Neuronal stem cell (in vitro differentiated cells): ENCODE measurements at regions not wholly inside any gene's neighbourhood (a gene's known extent, or its start where the extent isn't known, plus 50 kb on each side); places are given as distances from the start of the nearest gene placed in this dataset.
"Not testable (repeated sequence)": the region's sequence is repeated elsewhere in the genome, so short reads cannot be mapped to it uniquely, and the experiment has no call there.

Experiments
- DNase-seq: peaks from one replicate; pipeline ENCODE4 v3.0.0-alpha.2; 2013; ENCODE audit warnings: low spot score
- H2AFZ ChIP-seq: one replicate; pipeline ENCODE4 v1.6.1; 2013; ENCODE audit warnings: mild to moderate bottlenecking, low read length, inconsistent platforms
- H2AK5ac ChIP-seq: 2 replicates; pipeline ENCODE4 v1.6.1; 2013; ENCODE audit warnings: low read depth, mild to moderate bottlenecking, inconsistent platforms, low read length, moderate library complexity, mixed read lengths
- H2BK120ac ChIP-seq: 2 replicates; pipeline ENCODE4 v1.6.1; 2013; ENCODE audit warnings: low read depth, mild to moderate bottlenecking, inconsistent platforms, low read length, moderate library complexity, mixed read lengths
- H2BK12ac ChIP-seq: one replicate; pipeline ENCODE4 v1.6.1; 2013; ENCODE audit warnings: low read length, inconsistent platforms
- H2BK15ac ChIP-seq: 2 replicates; pipeline ENCODE4 v1.6.1; 2013; ENCODE audit warnings: mild to moderate bottlenecking, low read length, inconsistent platforms, mixed read lengths
- H2BK5ac ChIP-seq: one replicate; pipeline ENCODE4 v1.6.1; 2013; ENCODE audit warnings: inconsistent platforms, mild to moderate bottlenecking, low read length, moderate library complexity
- H3K14ac ChIP-seq: one replicate; pipeline ENCODE4 v1.6.1; 2013; ENCODE audit warnings: low read length, inconsistent platforms
- H3K18ac ChIP-seq: 2 replicates; pipeline ENCODE4 v1.6.1; 2013; ENCODE audit warnings: low read length, inconsistent platforms
- H3K23ac ChIP-seq: 2 replicates; pipeline ENCODE4 v1.6.1; 2013; ENCODE audit warnings: low read depth, mild to moderate bottlenecking, mixed read lengths, low read length, inconsistent platforms; ENCODE audit not compliant: poor library complexity
- H3K27ac ChIP-seq: replicated peaks from 3 replicates; pipeline ENCODE4 v1.5.1; 2013; ENCODE audit warnings: low read length, inconsistent platforms
- H3K27me3 ChIP-seq, 3 experiments: 2 replicates each; pipeline ENCODE4 v1.6.1; 2013; ENCODE audit warnings: low read length in 3 of 3, mild to moderate bottlenecking in 2 of 3, inconsistent platforms in 1 of 3, low read depth in 1 of 3, mixed read lengths in 1 of 3, moderate library complexity in 1 of 3; ENCODE audit not compliant: control insufficient read depth in 3 of 3, insufficient read depth in 3 of 3
- H3K36me3 ChIP-seq, 2 donors: replicated peaks in 1 of 2; 2 replicates each; pipeline ENCODE4 v1.6.1; 2013; ENCODE audit warnings: low read length in 2 of 2; ENCODE audit not compliant: control insufficient read depth in 2 of 2, insufficient read depth in 2 of 2
- H3K4ac ChIP-seq: 2 replicates; pipeline ENCODE4 v1.6.1; 2013; ENCODE audit warnings: inconsistent platforms, mild to moderate bottlenecking, low read length, moderate library complexity
- H3K4me1 ChIP-seq, 2 donors: 1 replicate in 1 of 2; 2 replicates in 1 of 2; pipeline ENCODE4 v1.6.1; 2013; ENCODE audit warnings: low read length in 2 of 2, low read depth in 1 of 2; ENCODE audit not compliant: control insufficient read depth in 2 of 2, insufficient read depth in 1 of 2
- H3K4me2 ChIP-seq: one replicate; pipeline ENCODE4 v1.6.1; 2013; ENCODE audit warnings: mild to moderate bottlenecking, low read length, inconsistent platforms; ENCODE audit not compliant: insufficient read depth, poor library complexity, severe bottlenecking
- H3K4me3 ChIP-seq, 2 donors: 2 replicates each; pipeline ENCODE4 v1.5.1; 2013; ENCODE audit warnings: low read length in 2 of 2, mild to moderate bottlenecking in 2 of 2, inconsistent platforms in 1 of 2, moderate library complexity in 1 of 2
- H3K79me1 ChIP-seq: one replicate; pipeline ENCODE4 v1.6.1; 2013; ENCODE audit warnings: low read depth, mild to moderate bottlenecking, inconsistent platforms, low read length, moderate library complexity
- H3K9ac ChIP-seq: one replicate; pipeline ENCODE4 v1.6.1; 2013; ENCODE audit warnings: mild to moderate bottlenecking, low read depth, low read length, inconsistent platforms; ENCODE audit not compliant: poor library complexity
- H3K9me3 ChIP-seq, 2 donors: replicated peaks in 1 of 2; 2 replicates each; pipeline versions ENCODE3 to v1.6.1; 2013; ENCODE audit warnings: low read length in 2 of 2, mild to moderate bottlenecking in 2 of 2, inconsistent platforms in 1 of 2, low read depth in 1 of 2, mixed read lengths in 1 of 2, moderate library complexity in 1 of 2; ENCODE audit not compliant: control insufficient read depth in 2 of 2, insufficient read depth in 1 of 2
- H4K8ac ChIP-seq: one replicate; pipeline ENCODE4 v1.6.1; 2013; ENCODE audit warnings: low read depth, mild to moderate bottlenecking, inconsistent platforms, low read length, moderate library complexity
- H4K91ac ChIP-seq: one replicate; pipeline ENCODE4 v1.6.1; 2013; ENCODE audit warnings: low read length, low read depth, mild to moderate bottlenecking, inconsistent platforms; ENCODE audit not compliant: poor library complexity
- WGBS, 2 donors: extraction: QIAGEN DNeasy Blood & Tissue Kit; methylation state at CpG; one replicate each; pipeline ENCODE4 v1.1.7; 2013; ENCODE audit warnings: missing lambda C conversion rate in 2 of 2, mixed read lengths in 1 of 2; ENCODE audit not compliant: insufficient read length in 2 of 2, insufficient replicate concordance in 1 of 2; ENCODE audit errors: extremely low coverage in 2 of 2; 5-methylcytosine and 5-hydroxymethylcytosine counted together

DNA sequence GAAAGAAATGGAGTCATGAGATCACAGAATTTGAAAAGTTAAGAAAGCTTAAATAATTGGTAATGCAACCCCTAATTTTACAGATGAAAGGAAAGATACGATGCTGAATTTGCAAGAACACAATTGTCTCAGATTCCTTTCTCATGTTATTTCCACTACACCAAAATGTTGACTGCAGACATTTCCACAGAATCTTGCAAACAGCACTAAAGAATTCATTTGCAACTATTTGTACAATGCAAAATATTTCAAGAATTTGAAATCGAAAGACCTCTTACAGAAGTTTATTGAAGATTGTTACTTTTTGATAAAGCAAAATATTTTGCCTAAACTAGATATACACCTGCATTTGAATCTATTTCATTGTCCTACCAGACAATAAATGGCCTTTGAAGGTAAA lies 194.1 kb upstream of the KCNMB2 start:
- no peak overlapping the region for H3K9ac ChIP-seq
- no peaks in the 10 kb centered on the region for H3K36me3 ChIP-seq
- no peak overlapping the region for H2AK5ac ChIP-seq
- no peak overlapping the region for H2BK120ac ChIP-seq
- no peak overlapping the region for H3K4me2 ChIP-seq
- no peak overlapping the region for H3K4me3 ChIP-seq
- no peaks in the 10 kb centered on the region for H3K9me3 ChIP-seq
- H3K27ac ChIP-seq: no peak overlapping the region
- no peaks in the 10 kb centered on the region for H3K79me1 ChIP-seq
- H4K91ac ChIP-seq: no peak overlapping the region
- DNase-seq: no peak
- H2AFZ ChIP-seq: no peak overlapping the region
- WGBS, 2 donors: no CpG with 5 or more reads among the region's 2 CpGs
- H3K27me3 ChIP-seq: no peaks in the 10 kb centered on the region
- H4K8ac ChIP-seq: no peak overlapping the region
- H3K4ac ChIP-seq: no peak overlapping the region
- H2BK15ac ChIP-seq: no peak overlapping the region
- no peaks in the 10 kb centered on the region for H3K4me1 ChIP-seq
- H3K18ac ChIP-seq: no peak overlapping the region
- H3K23ac ChIP-seq: no peak overlapping the region
- H2BK5ac ChIP-seq: no peak overlapping the region
- H2BK12ac ChIP-seq: no peak overlapping the region
- H3K14ac ChIP-seq: no peak overlapping the region

DNA sequence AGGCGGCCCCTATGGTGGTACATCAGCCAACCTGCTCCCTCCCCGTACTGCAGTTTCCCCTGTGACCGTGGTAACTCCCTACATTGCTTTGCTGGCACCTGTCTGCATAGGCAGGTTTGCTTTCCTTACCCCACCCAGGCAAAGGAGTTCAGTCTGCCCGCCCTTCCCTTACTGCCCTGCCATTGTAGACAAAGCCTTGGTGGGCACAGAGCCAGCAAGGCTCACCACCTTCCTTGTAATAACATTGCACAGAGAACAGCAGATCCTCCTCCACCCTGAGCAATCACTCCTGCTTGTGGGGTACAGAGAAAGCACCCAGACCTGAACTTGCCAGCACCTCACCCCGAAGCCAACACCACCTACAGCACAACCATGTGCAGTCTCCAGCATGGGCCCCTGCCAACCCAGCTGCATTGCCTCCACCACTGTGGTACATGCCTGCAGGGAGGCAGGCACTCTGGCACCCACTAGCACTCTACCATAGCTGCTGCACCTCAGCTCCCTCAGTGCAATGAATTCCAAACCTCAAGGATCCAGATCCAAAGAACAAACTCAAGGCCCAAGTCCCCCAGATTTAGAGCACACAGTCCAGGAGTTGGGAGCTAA lies 192.7 kb upstream of the KCNMB2 start:
- no peaks in the 10 kb centered on the region for H3K36me3 ChIP-seq
- H3K14ac ChIP-seq: no peak overlapping the region
- no peaks in the 10 kb centered on the region for H3K79me1 ChIP-seq
- H2AFZ ChIP-seq: no peak overlapping the region
- no peaks in the 10 kb centered on the region for H3K9me3 ChIP-seq
- peak overlapping the region; percentile 28 for H3K18ac ChIP-seq
- H2BK12ac ChIP-seq: no peak overlapping the region
- no peaks in the 10 kb centered on the region for H3K4me1 ChIP-seq
- H3K4me2 ChIP-seq: no peak overlapping the region
- no peak overlapping the region for H3K4me3 ChIP-seq
- H4K8ac ChIP-seq: no peak overlapping the region
- no peak overlapping the region for H2BK15ac ChIP-seq
- H3K9ac ChIP-seq: no peak overlapping the region
- no peak overlapping the region for H4K91ac ChIP-seq
- H2BK120ac ChIP-seq: no peak overlapping the region
- H2BK5ac ChIP-seq: no peak overlapping the region
- no peak for DNase-seq
- H2AK5ac ChIP-seq: no peak overlapping the region
- no peak overlapping the region for H3K23ac ChIP-seq
- H3K27ac ChIP-seq: no peak overlapping the region
- H3K27me3 ChIP-seq: no peaks in the 10 kb centered on the region
- no CpG with 5 or more reads among the region's 5 CpGs for WGBS, 2 donors
- H3K4ac ChIP-seq: no peak overlapping the region

GRCh38 chr3:178345944-178346343 lies 190.3 kb upstream of the KCNMB2 start:
- no peak overlapping the region for H3K4ac ChIP-seq
- no peak overlapping the region for H4K8ac ChIP-seq
- H3K14ac ChIP-seq: no peak overlapping the region
- H3K4me2 ChIP-seq: no peak overlapping the region
- no peak overlapping the region for H2BK12ac ChIP-seq
- H2BK15ac ChIP-seq: no peak overlapping the region
- H3K23ac ChIP-seq: no peak overlapping the region
- no peak overlapping the region for H3K9ac ChIP-seq
- no peak overlapping the region for H4K91ac ChIP-seq
- H2BK120ac ChIP-seq: no peak overlapping the region
- H3K4me1 ChIP-seq: no peaks in the 10 kb centered on the region
- H3K36me3 ChIP-seq: no peaks in the 10 kb centered on the region
- H3K27ac ChIP-seq: peak overlapping the region; percentile 51
- no peak overlapping the region for H3K4me3 ChIP-seq
- no peak for DNase-seq
- WGBS, 2 donors: no CpG with 5 or more reads among the region's 4 CpGs
- no peaks in the 10 kb centered on the region for H3K79me1 ChIP-seq
- H3K27me3 ChIP-seq: no peaks in the 10 kb centered on the region
- H3K18ac ChIP-seq: no peak overlapping the region
- no peak overlapping the region for H2BK5ac ChIP-seq
- H3K9me3 ChIP-seq: peaks cover 0 to 4% of the 10 kb centered on the region in 2 donors
- no peak overlapping the region for H2AK5ac ChIP-seq
- H2AFZ ChIP-seq: no peak overlapping the region

DNA sequence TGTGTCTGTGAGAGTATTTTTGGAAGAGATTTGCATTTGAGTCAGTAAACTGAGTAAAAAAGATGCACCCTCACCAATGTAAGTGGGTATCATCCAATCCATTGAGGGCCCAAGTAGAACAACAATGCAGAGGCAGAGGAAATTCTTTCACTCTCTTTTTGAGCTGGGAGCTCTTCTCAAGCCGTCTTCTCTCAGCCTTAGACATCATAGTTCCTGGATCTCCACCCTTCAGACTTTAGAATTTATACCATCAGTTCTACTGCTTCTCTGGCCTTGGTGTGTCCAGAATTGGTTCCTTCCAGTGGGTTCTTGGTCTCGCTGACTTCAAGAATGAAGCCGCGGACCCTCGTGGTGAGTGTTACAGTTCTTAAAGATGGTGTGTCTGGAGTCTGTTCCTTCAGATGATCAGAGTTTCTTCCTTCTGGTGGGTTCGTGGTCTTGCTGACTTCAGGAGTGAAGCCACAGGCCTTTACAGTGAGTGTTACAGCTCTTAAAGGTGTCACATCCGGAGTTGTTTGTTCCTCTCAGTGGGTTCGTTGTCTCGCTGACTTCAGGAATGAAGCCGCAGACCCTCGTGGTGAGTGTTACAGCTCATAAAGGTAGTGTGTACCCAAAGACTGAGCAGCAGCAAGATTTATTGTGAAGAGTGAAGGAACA lies 187.5 kb upstream of the KCNMB2 start:
- H4K91ac ChIP-seq, H3K4ac ChIP-seq, H2BK5ac ChIP-seq, H3K9me3 ChIP-seq, H2BK120ac ChIP-seq, H2AFZ ChIP-seq, H4K8ac ChIP-seq, DNase-seq, H3K79me1 ChIP-seq, H3K27ac ChIP-seq, H3K27me3 ChIP-seq, H3K9ac ChIP-seq, H3K23ac ChIP-seq, H3K4me3 ChIP-seq, H2BK15ac ChIP-seq, H2AK5ac ChIP-seq, H3K36me3 ChIP-seq, H3K4me2 ChIP-seq, H3K14ac ChIP-seq, H2BK12ac ChIP-seq, H3K18ac ChIP-seq: not testable (repeated sequence)
- no CpG with 5 or more reads among the region's 11 CpGs for WGBS, 2 donors
- H3K4me1 ChIP-seq: peaks cover 0 to 12% of the 10 kb centered on the region in 2 donors
